Gastroesophageal sphincter (tissue), 3 donors: ENCODE measurements at regions not wholly inside any gene's neighbourhood (a gene's known extent, or its start where the extent isn't known, plus 50 kb on each side); places are given as distances from the start of the nearest gene placed in this dataset.

Experiments used
- POLR2AphosphoS5 ChIP-seq: sonication (generic); formaldehyde crosslinking; IDR thresholded peaks from one replicate; pipeline ENCODE4 v1.6.1; 2017; ENCODE audit warnings: antibody characterized with exemption
- TF ChIP-seq, protein P1 (sequence below), 4 experiments: fragments of 200-600 bp in 2 of 4; fragments of 450-650 bp in 2 of 4; sonication (generic) in 1 of 4; IDR thresholded peaks; one replicate each; pipeline ENCODE4 v1.5.1; 2017 to 2019; ENCODE audit warnings: antibody characterized with exemption in 4 of 4, mild to moderate bottlenecking in 2 of 4, moderate library complexity in 2 of 4

DNA sequence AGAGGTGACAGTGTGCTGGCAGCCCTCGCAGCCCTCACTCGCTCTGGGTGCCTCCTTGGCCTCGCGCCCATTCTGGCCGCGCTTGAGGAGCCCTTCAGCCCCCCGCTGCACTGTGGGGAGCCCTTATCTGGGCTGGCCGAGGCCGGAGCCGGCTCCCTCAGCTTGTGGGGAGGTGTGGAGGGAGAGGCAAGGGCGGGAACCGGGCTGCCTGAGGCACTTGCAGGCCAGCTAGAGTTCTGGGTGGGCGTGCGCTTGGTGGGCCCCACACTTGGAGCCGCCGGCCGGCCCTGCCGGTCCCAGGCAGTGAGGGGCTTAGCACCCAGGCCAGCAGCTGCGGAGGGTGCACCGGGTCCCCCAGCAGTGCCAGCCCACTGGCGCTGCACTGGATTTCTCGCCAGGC is 1480.9 kb upstream of the SLC39A10 start:
- TF ChIP-seq, protein P1, sequence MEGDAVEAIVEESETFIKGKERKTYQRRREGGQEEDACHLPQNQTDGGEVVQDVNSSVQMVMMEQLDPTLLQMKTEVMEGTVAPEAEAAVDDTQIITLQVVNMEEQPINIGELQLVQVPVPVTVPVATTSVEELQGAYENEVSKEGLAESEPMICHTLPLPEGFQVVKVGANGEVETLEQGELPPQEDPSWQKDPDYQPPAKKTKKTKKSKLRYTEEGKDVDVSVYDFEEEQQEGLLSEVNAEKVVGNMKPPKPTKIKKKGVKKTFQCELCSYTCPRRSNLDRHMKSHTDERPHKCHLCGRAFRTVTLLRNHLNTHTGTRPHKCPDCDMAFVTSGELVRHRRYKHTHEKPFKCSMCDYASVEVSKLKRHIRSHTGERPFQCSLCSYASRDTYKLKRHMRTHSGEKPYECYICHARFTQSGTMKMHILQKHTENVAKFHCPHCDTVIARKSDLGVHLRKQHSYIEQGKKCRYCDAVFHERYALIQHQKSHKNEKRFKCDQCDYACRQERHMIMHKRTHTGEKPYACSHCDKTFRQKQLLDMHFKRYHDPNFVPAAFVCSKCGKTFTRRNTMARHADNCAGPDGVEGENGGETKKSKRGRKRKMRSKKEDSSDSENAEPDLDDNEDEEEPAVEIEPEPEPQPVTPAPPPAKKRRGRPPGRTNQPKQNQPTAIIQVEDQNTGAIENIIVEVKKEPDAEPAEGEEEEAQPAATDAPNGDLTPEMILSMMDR (IDR thresholded peaks at IDR 0.05) = no peak
- TF ChIP-seq POLR2AphosphoS5 = no peak
